HL-60 (cell line): ENCODE measurements at regions not wholly inside any gene's neighbourhood (a gene's known extent, or its start where the extent isn't known, plus 50 kb on each side); places are given as distances from the start of the nearest gene placed in this dataset.

Source experiments
- CTCF ChIP-seq: IDR thresholded peaks from one replicate; pipeline ENCODE4 v1.5.1; 2011; ENCODE audit warnings: low read length, control low read depth, inconsistent platforms; ENCODE audit not compliant: insufficient read depth
- GABPA ChIP-seq: IDR thresholded peaks from 2 replicates; pipeline ENCODE4 v1.6.1; 2012; ENCODE audit warnings: low read depth

DNA sequence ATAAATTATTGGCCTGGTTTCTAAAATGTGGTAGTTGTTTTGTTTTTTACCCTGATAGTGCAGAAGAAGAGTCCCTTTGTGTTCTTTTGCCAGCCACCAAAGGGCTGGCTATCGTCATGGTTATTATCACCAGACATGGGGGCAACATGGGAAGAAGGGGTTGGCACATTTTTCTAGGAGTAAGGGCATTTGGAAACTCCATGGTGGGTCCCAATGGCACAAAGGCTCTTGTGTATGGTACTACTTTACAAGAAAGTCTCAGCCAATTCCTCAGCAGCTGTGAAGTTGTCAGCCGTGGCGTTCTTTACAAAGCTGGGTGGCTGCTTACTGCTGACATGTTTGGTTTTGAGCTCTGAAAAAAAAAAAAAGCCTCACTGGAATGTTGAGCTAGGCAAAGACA lies 330.4 kb upstream of the ESRRG start:
- no peak for TF ChIP-seq CTCF
- TF ChIP-seq GABPA: no peak
